Mucosa of stomach (tissue), 1 donor: ENCODE measurements at regions not wholly inside any gene's neighbourhood (a gene's known extent, or its start where the extent isn't known, plus 50 kb on each side); places are given as distances from the start of the nearest gene placed in this dataset.
"Not testable (repeated sequence)": the region's sequence is repeated elsewhere in the genome, so short reads cannot be mapped to it uniquely, and the experiment has no call there.

Experiments used
- H3K27me3 ChIP-seq: one replicate; pipeline ENCODE4 v1.7.0; 2013; ENCODE audit warnings: mild to moderate bottlenecking, low read length; ENCODE audit not compliant: control insufficient read depth, insufficient read depth
- H3K36me3 ChIP-seq: one replicate; pipeline ENCODE4 v1.7.0; 2013; ENCODE audit warnings: low read length; ENCODE audit not compliant: control insufficient read depth, insufficient read depth
- H3K4me1 ChIP-seq: one replicate; pipeline ENCODE4 v1.7.0; 2013; ENCODE audit warnings: mild to moderate bottlenecking, low read length; ENCODE audit not compliant: control insufficient read depth, insufficient read depth
- H3K4me3 ChIP-seq: one replicate; pipeline ENCODE4 v1.7.0; 2013; ENCODE audit warnings: low read length
- H3K9ac ChIP-seq: one replicate; pipeline ENCODE4 v1.7.0; 2013; ENCODE audit warnings: mild to moderate bottlenecking, low read length, moderate library complexity
- H3K9me3 ChIP-seq: one replicate; pipeline ENCODE4 v1.7.0; 2013; ENCODE audit warnings: mild to moderate bottlenecking, low read length, moderate library complexity; ENCODE audit not compliant: control insufficient read depth
- donor health status: Pancreatic carcinoma.

DNA sequence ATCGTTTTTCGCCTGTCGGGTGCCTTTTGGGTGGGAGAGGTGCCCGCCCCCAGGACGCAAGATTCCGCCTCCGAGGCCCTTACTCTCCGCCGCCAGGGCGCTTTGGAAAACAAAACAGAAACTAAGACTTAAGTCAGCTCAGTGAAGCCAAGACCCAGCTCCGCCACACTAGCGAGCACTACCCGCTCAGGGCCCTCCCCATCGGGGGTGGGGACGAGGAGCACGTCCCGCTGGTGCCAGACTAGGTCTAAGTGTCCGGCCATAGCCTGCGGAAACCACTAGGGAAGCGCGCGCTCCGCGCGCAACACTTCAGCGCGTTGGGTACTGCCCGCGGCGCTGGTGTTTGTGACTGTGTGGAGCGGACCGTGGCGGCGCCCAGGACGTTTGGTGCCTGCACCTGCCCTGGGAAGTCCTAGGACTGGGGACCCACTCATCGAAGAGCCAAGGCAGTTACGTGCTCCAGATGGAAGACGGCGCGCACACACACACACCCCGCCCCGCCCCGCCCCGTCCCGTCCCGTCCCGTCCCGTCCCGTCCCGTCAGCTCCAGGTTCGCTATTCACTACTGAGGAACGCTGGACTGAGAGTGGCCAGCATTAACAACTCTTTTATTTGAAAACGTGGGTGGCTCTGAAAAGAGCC, 57.6 kb upstream of the BOLA1 start:
- not testable (repeated sequence) for H3K36me3 ChIP-seq, H3K4me3 ChIP-seq, H3K9ac ChIP-seq, H3K27me3 ChIP-seq, H3K9me3 ChIP-seq
- peaks cover 11% of the 10 kb centered on the region for H3K4me1 ChIP-seq

DNA sequence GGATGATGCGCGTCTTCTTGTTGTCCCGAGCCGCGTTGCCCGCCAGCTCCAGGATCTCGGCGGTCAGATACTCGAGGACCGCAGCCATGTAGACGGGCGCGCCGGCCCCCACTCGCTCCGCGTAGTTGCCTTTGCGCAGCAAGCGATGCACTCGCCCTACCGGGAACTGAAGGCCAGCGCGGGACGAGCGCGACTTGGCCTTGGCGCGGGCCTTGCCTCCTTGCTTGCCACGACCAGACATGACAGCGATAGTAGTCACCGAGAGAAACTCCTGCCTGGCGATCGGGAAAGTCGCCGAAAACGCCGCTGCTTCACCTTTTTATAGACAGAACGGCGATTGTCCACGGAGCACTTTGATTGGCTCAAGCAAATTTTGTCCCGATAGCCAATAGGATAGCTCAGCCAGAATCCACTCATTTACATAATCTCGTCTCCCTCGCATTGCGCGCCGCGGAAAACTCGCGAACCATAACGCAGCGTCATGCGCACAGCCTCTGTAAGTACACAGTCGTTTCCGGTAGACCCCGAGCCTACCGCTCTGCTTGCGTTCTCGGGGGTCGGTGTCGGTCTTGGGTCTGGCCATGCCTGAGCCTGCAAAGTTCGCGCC, 56.8 kb upstream of the BOLA1 start:
- peaks cover 13% of the 10 kb centered on the region for H3K4me1 ChIP-seq
- not testable (repeated sequence) for H3K9ac ChIP-seq, H3K36me3 ChIP-seq, H3K27me3 ChIP-seq, H3K9me3 ChIP-seq, H3K4me3 ChIP-seq

DNA sequence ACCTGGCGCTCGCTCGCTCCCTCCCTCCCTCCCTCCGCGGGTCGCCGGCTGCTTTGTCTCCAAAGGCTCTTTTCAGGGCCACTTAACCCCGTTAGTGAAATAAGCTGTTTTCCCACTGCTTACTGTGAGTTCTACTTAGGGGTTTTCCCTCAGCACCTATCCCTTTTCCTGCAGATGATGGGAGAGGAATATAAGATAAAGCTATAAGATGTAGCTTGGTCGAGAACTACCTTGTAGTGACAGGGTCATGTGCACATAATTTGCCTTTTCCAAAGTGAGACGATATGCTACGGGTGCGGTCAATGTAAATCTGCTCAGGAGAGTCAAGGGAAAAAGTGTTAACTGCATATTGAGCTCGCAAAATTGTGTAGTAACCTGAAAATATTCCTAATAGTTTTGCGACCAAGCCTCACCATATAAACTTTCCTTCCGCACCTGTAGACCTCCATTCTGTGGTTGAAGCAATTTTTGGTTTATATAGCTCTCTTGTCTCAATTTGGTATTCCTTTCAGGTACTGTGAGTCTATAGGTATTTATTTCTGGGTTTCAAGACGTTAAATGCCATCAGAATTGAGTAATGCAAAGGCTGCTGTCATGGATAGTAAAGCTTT, 55.8 kb upstream of the BOLA1 start:
- H3K27me3 ChIP-seq: no peaks in the 10 kb centered on the region
- H3K36me3 ChIP-seq: no peaks in the 10 kb centered on the region
- H3K4me1 ChIP-seq: peaks cover 19% of the 10 kb centered on the region
- peak overlapping the region; percentile 85 for H3K9ac ChIP-seq
- H3K4me3 ChIP-seq: peak overlapping the region; percentile 9
- H3K9me3 ChIP-seq: no peaks in the 10 kb centered on the region

DNA sequence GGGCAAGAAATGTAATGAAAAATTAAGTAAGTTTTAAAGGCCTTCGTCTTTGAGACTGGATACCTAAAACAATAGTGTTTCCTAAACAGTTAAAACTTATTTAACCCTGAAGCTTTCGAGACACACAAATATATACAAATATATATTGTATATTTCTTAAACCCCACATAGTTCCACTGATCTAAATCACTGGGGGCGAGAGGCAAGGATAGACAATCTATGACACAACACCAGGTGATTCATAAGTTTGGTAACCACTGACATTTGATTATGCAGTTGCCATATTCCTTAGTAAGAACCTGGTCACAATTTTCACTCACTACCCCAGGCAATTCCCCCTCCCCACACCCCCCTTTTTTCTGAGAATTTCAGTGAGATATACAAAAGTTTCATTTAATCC, 55.3 kb upstream of the BOLA1 start:
- H3K4me1 ChIP-seq: peaks cover 24% of the 10 kb centered on the region
- no peaks in the 10 kb centered on the region for H3K9me3 ChIP-seq
- peak overlapping the region; percentile 85 for H3K9ac ChIP-seq
- no peaks in the 10 kb centered on the region for H3K27me3 ChIP-seq
- no peaks in the 10 kb centered on the region for H3K36me3 ChIP-seq
- H3K4me3 ChIP-seq: peak overlapping the region; percentile 9

DNA sequence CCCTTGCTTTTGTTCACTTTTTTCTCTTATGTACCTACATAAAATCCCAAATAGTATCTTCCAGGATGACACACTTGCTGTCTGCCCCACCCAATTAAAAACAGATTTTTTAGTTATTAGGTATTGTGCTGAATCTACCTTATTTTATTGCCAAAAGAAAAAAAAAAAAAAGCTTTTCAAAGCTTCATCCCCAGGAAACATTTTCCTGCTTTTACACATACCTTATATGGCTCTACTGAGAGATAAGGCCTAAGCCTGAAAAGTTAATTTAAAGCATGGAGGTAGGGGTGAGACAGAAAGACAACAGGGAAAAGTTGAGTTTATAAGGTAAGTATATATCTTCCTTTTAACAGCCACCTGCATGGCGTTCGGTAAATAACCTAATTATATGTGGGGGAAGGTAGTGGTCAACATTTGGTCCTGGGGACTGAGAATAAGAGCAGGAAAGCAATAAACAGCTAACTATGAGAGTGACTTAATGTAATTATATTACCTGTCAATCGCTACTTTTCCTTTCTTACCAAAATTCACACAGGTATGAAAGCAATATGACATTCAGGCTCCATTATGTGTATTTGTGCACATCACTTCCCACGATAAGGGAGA, 54.6 kb upstream of the BOLA1 start:
- H3K4me3 ChIP-seq: no peak overlapping the region
- H3K9ac ChIP-seq: peak overlapping the region; percentile 13
- H3K4me1 ChIP-seq: peaks cover 31% of the 10 kb centered on the region
- no peaks in the 10 kb centered on the region for H3K36me3 ChIP-seq
- H3K9me3 ChIP-seq: no peaks in the 10 kb centered on the region
- H3K27me3 ChIP-seq: no peaks in the 10 kb centered on the region

DNA sequence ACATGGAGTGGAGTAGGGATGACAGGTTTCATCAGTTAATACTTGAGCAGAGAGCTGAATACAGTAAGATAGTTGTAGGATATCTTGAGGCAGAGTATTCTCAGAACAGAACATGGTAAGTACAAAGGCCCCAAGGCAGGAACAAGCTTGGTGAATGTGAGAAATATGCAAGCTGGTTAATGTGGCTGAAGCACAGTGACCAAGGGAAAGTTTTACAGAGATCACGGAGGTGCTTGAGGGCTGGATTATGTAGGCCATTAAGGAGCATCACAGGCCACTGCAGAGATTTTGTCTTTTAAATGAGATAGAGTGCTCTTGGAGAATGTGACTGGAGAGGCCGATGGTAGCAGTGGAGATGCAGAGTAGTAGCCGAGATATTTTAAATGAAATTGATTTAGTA, 54.0 kb upstream of the BOLA1 start:
- H3K9ac ChIP-seq: no peak overlapping the region
- H3K9me3 ChIP-seq: no peaks in the 10 kb centered on the region
- no peaks in the 10 kb centered on the region for H3K27me3 ChIP-seq
- no peaks in the 10 kb centered on the region for H3K36me3 ChIP-seq
- no peak overlapping the region for H3K4me3 ChIP-seq
- H3K4me1 ChIP-seq: peaks cover 34% of the 10 kb centered on the region

DNA sequence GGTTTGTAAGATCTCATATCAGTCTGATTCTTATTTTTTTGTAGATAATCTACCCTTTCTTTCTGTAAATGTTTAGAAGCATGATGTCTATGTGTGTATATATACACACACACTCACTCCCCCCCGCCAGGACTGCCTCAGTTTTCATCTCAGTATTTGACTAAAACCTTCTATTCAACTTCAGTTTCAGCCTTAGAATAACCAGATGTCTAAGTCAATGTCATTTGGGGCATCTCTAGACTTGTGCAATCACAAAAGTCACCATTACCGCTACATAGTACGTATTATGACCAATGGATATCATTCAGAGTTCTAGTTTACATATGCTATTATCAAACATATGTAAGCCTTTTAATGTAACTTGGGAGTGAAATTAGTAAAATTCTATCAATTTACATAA, 53.3 kb upstream of the BOLA1 start:
- Histone ChIP-seq H3K9me3 (no peaks in the 10 kb centered on the region), H3K4me1 (peaks cover 34% of the 10 kb centered on the region), H3K27me3 (no peaks in the 10 kb centered on the region), H3K9ac (no peak overlapping the region), H3K36me3 (no peaks in the 10 kb centered on the region), H3K4me3 (no peak overlapping the region)

DNA sequence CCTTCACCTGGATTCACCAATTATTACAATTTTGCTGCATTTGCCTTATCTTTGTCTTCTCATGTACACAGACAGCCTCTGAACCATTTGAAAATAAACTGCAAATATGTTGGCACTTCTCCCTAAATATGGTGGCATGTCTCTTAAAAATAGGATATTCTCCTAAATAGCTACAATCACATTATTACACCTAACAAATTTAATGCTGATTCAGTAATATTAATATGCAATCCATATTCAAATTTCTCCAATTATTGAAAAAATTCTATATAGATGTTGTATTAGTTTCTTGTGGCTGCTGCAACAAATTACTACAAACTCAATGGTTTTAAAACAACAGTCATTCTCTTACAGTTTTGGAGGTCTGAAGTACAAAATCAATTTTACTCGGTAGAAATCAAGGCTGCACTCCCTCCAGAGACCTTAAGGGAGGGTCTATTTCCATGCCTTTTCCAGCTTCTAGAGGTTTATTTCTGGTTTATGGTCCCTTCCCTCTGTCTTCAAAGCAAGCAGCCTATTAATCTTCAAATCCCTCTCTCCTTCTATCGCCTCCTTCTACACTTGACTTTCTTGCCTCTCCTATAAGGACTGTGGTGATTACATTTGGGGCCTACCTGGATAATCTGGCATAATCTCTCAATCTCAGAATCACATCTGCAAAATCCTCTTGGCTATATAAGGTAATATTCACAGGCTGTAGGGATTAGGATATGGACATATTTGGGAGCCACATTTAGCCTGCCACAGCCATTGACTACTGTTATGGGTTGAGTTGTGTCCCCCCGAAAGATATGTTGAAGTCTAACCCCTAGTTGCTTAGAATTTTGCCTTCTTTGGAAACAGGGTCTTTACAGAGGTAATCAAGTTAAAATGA, 52.5 kb upstream of the BOLA1 start:
- H3K4me1 ChIP-seq: peaks cover 34% of the 10 kb centered on the region
- no peak overlapping the region for H3K9ac ChIP-seq
- H3K4me3 ChIP-seq: no peak overlapping the region
- no peaks in the 10 kb centered on the region for H3K9me3 ChIP-seq
- H3K27me3 ChIP-seq: no peaks in the 10 kb centered on the region
- H3K36me3 ChIP-seq: no peaks in the 10 kb centered on the region

DNA sequence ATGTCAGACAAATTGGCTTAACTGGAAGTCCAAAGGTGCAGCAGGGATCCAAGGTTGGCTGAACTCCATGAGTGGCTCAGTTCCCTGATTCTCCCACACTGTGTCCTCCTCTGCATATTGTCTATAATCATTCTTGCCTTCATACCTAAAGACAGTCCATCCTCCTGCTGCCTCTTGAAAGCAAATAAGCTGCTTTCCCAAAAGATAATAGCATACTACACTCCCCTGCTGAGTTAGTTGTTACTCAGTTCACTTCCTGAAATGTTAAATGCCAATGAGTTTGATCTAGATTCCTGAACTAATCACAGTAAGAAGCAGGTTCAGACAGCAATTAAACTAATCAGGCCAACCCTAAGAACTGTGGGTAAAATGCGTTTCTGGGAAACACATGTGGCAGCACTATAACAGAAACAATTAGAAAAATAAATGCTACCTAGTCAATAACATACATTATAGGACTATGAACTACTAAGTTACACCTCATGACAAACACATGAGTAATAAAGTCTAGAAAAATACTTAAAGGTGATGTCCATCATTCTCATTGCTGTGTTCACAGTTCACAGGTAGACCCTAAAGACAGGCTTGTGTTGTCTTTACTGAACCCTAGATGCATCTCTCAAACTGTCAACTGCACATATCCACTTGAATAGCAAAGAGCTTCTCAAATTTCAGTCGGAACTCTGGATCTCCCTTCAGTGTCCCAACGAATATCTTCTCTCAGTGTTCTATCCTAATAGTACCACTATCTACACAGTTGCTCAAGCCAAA, 50.8 kb upstream of the BOLA1 start:
- no peak overlapping the region for H3K4me3 ChIP-seq

DNA sequence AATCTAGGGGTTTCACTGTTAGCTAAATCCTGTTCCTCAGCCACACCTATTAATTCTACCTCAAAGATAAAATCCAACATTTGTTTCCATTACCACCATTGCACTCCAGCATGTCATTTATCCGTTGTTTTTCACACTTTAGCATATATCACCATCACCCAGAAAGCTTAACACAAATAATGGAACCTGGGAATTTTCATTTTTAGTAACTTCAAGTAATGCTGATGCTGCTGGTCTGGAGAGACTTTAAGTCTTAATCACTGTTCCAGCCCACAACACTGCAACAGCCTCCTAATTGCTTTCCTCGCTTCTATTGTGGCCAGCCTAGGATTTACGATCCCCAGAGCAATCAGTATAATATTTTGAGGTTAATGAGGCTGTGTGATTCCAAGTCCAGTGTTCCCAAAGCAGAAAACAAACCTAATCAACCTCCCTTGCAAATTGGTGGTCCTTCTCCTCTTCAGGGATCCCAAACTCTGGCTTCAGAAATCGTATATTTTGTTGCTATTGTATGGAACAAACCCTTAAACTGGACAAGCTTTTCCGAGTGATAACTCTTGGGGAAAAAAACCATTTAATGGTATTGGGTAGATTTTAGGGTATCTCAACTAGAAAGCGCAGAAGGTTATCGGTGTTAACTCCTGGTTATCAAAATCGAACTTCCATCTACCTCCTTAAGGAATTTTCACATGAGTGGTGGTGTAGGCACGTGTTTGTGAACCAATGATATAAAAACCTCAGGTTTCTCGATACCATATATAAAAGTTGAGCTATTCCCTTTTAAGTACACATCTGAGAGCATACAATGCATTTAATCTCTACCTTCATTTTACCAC, 50.0 kb upstream of the BOLA1 start:
- no peaks in the 10 kb centered on the region for H3K36me3 ChIP-seq
- H3K9ac ChIP-seq: peak overlapping the region; percentile 65
- H3K4me3 ChIP-seq: peak overlapping the region; percentile 5
- H3K27me3 ChIP-seq: no peaks in the 10 kb centered on the region
- H3K9me3 ChIP-seq: no peaks in the 10 kb centered on the region
- H3K4me1 ChIP-seq: peaks cover 34% of the 10 kb centered on the region

More for the DNA sequence above, 50.8 kb upstream of the BOLA1 start:
- no peaks in the 10 kb centered on the region for H3K27me3 ChIP-seq
- H3K9me3 ChIP-seq: no peaks in the 10 kb centered on the region
- H3K4me1 ChIP-seq: peaks cover 34% of the 10 kb centered on the region
- no peaks in the 10 kb centered on the region for H3K36me3 ChIP-seq
- peak overlapping the region; percentile 65 for H3K9ac ChIP-seq
